GM12878 (cell line): ENCODE measurements at regions not wholly inside any gene's neighbourhood (a gene's known extent, or its start where the extent isn't known, plus 50 kb on each side); places are given as distances from the start of the nearest gene placed in this dataset.

ENCODE experiments used
- EGR1 ChIP-seq, 2 experiments: IDR thresholded peaks; 1 replicate in 1 of 2; 2 replicates in 1 of 2; pipeline ENCODE4 v1.6.1; 2011 to 2012; ENCODE audit warnings: low read depth in 2 of 2, low read length in 2 of 2, borderline replicate concordance in 1 of 2, mild to moderate bottlenecking in 1 of 2, moderate library complexity in 1 of 2
- FOXM1 ChIP-seq: IDR thresholded peaks from 2 replicates; pipeline ENCODE4 v1.6.1; 2012; ENCODE audit warnings: low read depth, mild to moderate bottlenecking, inconsistent platforms, low read length, moderate library complexity
- KDM1A ChIP-seq: fragments of 200-600 bp; sonication (generic); IDR thresholded peaks from 2 replicates; pipeline ENCODE4 v1.6.1; 2016; ENCODE audit warnings: borderline replicate concordance
- POLR2A ChIP-seq: IDR thresholded peaks from 2 replicates; pipeline ENCODE4 v1.6.1; 2011; ENCODE audit warnings: low read depth, mild to moderate bottlenecking, low read length
- POLR2AphosphoS5 ChIP-seq: IDR thresholded peaks from 2 replicates; pipeline ENCODE4 v1.6.1; 2011; ENCODE audit warnings: mild to moderate bottlenecking, low read length, inconsistent platforms
- RCOR1 ChIP-seq: conservative IDR thresholded peaks from 2 replicates; pipeline ENCODE4 v1.6.1; 2012; ENCODE audit warnings: low read depth, low read length, improper control_type of control experiment
- SREBF1 ChIP-seq: IDR thresholded peaks from 2 replicates; pipeline ENCODE4 v1.6.1; 2012; ENCODE audit warnings: mild to moderate bottlenecking, low read length
- TF ChIP-seq, protein P1 (sequence below), 3 experiments: IDR thresholded peaks in 2 of 3; conservative IDR thresholded peaks in 1 of 3; 2 replicates each; pipeline ENCODE4 v1.5.1; 2011; ENCODE audit warnings: low read depth in 3 of 3, low read length in 3 of 3, mild to moderate bottlenecking in 3 of 3, control low read depth in 2 of 3, moderate library complexity in 2 of 3, inconsistent platforms in 1 of 3, mixed read lengths in 1 of 3; ENCODE audit not compliant: control insufficient read depth in 2 of 3, insufficient read depth in 1 of 3; ENCODE audit errors: extremely low read depth in 1 of 3

DNA sequence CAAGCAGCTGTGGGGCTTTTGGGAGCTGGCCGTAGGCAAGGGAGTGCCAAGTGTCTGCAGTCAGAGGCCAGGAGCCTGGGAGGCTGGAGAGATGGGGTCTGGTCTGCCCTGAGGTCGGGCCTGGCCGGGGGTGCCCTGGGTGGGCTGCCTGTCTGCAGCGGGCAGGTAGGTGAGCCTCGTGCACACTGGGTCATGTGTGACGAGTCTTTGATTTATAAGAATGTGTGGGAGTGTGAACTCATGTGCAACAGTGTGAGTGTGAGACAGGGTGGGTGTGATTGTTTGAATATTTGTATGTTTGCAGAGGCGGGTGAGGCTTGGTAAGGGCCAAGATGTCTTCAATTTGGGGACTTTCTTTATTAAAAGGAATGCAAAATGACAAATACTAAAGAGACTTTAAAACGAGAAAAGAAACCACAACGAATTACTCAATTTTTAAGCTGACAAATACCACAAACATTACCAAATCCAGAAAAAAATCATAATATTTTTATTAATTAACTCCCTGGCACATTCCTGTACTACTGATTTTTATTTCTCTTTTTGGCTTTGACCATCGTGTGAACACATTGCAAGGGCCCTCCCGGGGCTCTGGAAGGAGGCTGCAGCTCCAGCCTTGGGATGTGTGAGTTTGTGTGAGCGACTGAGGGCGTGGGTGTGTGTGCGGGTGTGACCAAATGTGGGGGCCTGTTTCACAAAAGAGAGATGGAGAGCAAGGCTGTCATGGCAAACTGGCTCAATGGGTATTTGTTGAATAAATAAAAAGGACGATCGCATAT is 110.3 kb upstream of the WNT4 start:
- TF ChIP-seq, protein P1, sequence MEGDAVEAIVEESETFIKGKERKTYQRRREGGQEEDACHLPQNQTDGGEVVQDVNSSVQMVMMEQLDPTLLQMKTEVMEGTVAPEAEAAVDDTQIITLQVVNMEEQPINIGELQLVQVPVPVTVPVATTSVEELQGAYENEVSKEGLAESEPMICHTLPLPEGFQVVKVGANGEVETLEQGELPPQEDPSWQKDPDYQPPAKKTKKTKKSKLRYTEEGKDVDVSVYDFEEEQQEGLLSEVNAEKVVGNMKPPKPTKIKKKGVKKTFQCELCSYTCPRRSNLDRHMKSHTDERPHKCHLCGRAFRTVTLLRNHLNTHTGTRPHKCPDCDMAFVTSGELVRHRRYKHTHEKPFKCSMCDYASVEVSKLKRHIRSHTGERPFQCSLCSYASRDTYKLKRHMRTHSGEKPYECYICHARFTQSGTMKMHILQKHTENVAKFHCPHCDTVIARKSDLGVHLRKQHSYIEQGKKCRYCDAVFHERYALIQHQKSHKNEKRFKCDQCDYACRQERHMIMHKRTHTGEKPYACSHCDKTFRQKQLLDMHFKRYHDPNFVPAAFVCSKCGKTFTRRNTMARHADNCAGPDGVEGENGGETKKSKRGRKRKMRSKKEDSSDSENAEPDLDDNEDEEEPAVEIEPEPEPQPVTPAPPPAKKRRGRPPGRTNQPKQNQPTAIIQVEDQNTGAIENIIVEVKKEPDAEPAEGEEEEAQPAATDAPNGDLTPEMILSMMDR (IDR thresholded peaks at IDR 0.05 in 2 of 3, conservative IDR thresholded peaks at IDR 0.05 in 1 of 3; ENCODE audit: control insufficient read depth in 2 of 3, extremely low read depth in 1 of 3, insufficient read depth in 1 of 3, low read depth in 3 of 3, low read length in 3 of 3): no peak
- TF ChIP-seq EGR1 (IDR thresholded peaks at IDR 0.05; ENCODE audit: borderline replicate concordance in 1 of 2, low read depth in 2 of 2, low read length in 2 of 2) (no peak), RCOR1 (no peak), POLR2AphosphoS5 (no peak), KDM1A (no peak), FOXM1 (no peak), POLR2A (no peak), SREBF1 (no peak)
